Dermis microvascular lymphatic vessel endothelial cell (primary cell): ENCODE measurements at regions not wholly inside any gene's neighbourhood (a gene's known extent, or its start where the extent isn't known, plus 50 kb on each side); places are given as distances from the start of the nearest gene placed in this dataset.
"Not testable (repeated sequence)": the region's sequence is repeated elsewhere in the genome, so short reads cannot be mapped to it uniquely, and the experiment has no call there.

ENCODE experiments used
- DNase-seq, 2 donors: peaks; one replicate each; pipeline versions ENCODE4 v3.0.0 to v3.0.0-alpha.2; 2010; ENCODE audit warnings: low read depth in 2 of 2

DNA sequence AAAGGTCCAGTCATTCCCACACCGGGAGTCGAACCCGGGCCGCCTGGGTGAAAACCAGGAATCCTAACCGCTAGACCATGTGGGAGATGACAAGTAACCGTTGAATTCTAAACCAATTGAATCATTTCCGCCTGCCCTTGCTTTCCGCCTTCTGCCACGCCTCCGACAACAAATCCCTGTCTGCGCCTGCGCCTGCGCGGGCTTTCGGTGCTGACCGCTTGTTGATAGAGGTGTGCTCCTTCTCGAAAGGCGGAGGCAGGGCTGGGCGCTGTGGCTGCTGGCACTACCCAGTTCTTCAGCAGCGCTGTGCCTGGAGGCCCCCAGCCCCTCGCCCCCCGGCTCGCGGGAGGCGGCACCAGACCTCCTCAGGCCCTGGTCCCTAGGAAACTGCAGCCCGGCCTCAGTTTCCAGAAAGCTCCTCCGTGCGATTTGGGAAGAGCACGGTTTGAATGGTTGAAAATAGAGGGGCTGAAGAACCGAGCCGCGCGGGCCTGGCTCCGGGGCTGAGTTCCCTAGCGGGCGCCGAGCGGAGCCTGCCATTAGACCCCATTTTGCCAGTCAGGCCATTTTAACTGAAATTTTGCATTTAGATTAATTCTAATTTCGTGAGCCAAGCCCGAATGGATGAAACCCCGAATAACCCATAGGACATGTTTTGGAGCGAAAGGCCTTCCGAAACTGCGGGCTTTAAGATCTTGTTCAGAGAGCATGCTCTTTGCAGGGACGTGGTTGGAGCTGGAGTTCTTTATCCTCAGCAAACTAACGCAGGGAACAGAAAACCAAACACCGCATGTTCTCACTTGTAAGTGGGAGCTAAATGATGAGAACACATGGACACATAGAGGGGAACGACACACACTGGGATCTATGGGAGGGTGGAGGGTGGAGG lies 219.3 kb upstream of the ATP10A start:
- DNase-seq, result peak; percentile 91 to 96

DNA sequence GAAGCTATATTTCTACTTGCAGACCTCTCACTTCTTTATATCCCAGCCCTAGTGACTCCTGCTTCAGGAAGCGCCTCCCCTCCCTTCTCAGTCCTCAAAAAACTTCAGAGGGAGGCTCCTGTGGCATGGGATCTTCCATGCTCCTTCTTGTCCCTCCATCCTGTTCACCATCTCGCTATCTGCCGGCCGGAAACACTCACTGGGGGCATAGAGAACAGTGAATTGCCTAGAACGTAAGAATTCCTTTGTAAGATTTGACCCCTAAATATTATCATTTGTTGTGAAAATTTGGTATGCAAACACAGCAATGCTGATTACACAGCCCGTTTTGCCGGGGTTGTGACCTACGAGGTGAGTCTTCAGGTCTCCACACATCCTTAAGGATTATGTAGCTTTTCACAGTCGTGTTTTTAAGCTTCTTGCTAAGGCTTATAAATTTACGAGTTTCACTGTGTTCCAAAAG lies 218.7 kb upstream of the ATP10A start:
- DNase-seq, result no peak

DNA sequence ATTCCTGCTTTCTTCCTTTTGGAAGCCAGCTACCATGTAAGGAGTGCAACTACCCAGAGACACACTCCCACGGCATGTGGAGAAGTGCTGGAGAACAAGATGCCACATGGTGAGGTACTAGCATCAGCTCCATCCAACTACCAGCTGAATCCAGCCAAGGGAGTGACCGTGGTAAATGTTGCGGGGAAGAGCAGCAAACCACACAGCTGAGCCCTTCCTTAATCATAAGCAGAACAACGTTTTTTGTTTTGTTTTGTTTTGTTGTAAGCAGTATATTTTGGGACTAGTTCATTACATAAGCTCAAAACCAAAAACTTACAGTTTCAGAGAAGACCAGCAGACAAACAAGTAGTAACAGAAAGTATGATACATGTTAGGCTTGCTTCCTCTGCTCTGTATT lies 212.6 kb upstream of the ATP10A start:
- no peak for DNase-seq

DNA sequence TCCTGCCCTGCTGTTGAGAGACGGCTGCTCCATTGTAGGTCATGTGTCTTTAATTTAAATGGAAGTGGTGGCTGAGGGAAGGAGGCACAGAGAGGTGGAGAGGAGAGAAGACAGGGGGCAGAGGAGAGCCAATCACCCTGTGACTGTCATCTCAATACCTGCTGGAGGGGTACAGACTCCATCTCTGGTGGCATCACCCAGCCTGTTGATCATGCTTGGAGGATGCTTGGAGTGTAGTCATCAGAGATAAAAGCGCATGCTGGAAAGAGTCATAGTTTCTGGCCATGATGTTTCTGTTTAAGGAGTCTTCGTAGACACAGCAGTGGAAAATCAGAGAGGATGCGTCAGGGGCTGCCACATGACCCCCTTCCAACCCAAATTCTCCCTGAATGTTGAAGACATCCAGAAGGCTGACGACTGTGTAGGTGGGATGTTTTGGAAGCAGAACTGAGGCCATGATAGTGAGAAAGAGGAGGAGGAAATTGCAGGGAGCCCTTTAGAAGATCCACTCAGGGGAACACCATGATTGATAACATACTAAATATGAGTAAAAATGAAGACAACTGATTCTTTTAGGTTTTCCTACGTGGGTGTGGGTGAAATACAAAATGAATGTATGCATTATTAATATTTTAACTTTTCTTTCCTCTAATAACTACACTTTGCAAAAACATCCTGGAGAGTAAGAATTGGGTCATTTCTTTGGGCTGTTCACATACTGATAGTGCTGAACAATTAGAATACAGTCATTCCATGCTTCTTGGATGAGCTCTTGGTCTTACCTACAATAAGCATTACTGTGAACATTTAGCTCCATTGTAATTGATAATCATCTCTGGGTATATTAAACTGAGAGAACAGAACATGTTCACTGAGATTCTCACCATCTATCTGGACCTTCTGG lies 210.6 kb upstream of the ATP10A start:
- DNase-seq, result no peak

DNA sequence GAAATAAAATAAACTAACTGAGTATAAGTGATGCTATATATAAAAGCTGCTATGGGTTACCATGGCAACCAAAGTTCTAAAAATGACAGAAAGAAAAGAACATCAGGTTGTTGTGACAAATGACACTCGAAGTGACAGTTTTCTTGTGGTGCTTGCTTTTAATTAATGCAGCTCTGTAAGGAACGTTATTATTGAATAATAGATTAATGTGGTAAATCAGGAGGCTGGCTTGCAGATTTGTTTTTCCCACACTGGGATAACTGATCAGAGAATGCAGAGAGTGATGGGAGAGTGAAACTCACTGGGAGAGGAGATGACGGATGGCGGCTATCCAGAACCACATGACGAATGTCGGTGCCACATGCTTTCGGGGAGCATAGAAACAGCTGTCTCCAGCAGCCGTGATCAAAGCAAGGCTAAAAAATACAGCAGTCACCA lies 207.0 kb upstream of the ATP10A start:
- no peak for DNase-seq

DNA sequence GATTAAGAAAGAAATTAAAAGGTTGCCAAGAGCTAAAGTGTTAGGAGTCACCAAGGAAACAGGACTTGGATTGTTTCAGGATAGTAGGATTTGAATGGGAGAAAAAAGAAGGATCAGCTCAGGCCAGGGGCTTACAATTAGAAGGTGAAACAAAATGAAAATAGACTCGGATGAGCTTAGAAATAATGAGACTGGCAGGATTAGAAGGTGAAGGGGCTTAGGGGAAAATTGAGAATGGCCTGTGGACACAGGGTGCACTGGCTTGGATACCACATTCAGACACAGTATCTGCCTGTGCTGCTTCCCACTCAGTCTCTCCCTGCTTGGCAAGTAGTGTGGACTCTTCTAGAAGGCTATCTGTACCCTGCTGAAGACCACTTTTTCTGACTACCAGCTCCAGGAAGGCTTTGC lies 206.1 kb upstream of the ATP10A start:
- DNase-seq, result no peak

DNA sequence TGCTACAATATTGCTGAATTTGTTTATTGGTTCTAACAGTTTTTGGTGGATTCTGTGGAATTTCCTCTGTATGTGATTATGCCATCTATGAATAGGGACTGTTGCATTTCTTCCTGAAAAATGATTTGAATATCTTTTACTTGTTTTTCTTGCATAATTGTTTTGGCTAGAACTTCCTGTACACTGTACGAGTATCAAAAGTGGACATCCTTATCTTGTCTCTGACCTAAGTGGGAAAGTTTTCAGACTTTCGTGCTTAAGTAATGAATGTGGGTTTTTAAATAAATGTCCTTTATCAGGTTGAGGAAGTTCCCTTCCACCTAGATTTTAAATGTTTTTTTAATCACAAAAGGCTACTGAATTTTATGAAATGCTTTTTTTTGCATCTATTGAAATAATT lies 203.8 kb upstream of the ATP10A start:
- DNase-seq, result no peak

DNA sequence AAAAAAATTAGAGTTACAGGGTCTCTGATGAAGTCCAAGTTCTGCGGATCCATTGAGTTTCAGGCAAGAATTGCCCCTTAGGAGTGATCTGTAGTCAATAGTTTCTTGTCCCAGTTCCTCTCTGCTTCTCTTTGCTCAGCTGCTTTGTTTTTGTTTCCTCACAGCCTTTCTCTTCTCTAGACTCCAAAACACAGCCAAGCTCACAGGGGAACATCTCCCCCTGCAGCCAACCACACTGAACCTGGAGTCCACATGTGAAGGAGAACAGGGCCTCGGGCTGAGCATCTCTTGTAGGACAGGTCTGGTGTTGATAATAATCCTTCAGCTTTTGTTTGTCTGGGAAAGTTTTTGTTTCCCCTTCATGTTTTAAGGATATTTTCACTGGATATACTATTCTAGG lies 202.6 kb upstream of the ATP10A start:
- no peak for DNase-seq

DNA sequence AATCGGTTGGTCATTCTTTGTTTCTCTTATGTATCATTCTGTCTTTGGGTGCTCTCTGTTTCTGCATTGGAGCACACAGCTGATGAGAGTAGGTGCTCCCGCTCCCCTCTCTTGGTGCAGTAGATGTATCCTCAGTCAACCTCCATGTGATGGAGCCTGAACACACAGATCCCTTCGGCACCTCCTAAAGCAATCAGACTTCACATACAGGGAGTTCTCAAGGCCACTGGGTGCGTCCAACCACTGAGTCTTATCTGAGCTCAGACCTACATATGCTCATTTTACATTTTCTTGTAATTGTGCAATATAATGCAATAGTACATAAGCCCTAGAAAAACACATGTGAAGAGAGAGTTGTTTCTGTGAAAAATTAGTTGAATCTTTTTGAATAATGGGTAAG lies 198.1 kb upstream of the ATP10A start:
- no peak for DNase-seq

DNA sequence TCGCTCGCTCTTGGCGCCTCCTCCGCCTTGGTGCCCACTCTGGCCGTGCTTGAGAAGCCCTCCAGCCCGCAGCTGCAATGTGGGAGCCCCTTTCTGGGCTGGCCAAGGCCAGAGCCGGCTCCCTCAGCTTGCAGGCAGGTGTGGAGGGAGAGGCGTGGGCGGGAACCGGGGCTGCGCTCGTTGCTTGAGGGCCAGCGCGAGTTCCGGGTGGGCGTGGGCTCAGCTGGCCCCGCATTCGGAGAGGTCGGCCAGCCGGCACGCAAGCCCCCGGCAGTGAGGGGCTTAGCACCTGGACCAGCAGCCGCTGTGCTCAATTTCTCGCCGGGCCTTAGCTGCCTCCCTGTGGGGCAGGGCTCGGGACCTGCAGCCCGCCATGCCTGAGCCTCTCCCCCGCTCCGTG lies 193.6 kb upstream of the ATP10A start:
- DNase-seq, result not testable (repeated sequence)

DNA sequence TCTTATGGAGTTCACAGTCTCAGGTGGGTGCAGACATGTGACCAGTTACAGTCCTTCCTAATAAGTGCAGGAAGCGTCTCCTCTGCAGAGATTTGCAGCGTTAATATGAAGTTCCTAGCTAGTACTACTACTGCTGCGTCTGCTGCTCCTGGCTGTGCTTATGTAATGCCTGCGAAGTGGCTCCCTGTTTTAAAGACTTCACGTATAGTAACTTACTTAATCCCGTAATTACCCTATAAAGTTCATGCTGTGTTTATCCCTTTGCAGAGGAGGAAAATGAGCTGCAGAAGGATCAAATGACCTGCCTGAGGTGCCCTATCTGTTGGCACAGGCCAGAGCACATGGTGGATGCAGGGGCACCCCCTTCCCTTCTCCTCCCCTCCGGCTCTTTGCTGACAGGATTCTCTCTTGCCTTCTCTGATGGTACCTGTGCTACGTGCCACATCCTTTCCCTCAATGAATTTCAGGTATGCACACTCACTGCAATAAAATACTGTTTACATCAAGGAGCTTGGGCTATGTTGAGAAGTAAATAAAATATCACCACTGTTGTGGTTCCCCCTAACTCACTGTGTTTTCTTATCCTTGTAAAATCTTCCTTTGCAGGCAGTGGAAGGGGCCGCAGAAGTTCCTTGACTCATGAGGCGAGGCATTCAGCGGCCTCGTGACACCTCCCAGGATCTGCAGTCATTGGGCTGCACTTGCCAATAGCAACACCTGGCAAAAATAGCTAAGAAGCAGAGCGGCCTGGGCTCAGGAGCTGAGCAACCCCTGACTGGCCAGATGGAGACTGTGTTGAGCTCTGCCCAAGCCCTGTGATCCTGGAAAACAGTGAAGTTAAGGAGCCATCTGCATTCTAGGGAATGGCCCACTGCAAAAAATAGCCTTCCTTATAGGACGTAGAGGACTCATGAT lies 188.9 kb upstream of the ATP10A start:
- no peak for DNase-seq

DNA sequence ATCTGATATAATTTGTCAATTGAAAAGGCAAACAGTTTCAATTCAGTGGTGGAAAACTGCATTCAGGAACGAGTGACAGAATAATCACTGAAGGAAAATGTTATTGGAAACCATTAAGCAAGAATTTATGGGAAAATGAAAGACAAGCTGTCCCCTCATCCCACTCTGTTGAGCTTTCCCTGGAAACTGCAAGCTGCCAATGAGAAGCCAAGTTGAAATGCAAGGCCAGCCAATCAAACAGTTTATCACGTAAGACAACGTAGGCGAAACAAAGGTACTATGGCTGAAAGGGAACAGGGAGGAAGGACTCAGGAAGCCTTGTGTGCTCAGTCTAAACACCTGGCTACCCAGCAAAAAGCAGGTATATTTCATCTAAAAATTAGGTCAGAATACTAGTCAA lies 187.9 kb upstream of the ATP10A start:
- DNase-seq, result no peak

DNA sequence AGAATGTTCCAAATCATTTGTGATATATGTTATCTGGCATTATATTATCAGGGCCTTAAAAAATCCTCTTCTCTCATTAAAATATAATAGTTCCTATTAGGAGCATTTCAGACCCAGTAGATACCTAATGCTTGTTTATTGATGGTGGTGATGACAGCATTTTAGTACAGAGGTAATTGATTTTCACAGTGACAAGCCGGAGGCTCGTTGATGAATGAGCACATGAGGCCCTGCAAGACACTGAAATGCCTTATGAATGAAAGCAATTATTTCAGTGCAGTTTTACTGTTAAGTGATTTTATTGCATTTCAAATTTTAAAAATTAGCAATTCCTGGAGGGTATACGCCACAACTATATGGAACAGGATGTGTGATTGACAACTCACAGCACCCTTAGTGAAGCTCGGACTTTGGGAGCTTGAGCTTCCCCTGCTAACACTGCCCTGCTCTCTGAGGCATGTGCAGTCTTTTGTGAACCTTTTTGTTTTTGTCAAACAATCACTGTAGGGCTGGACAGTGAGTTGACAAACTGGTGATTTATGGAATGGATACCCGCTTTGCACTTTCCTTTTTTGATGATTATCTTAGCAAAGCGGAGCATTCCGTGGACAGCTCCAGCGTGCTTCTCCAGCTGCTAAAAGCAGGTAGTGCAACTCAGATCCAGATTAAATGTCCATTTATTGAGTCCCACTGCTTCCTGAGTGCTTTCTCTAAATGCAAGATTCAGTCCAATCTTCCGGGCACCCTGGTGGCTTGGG lies 187.0 kb upstream of the ATP10A start:
- no peak for DNase-seq

DNA sequence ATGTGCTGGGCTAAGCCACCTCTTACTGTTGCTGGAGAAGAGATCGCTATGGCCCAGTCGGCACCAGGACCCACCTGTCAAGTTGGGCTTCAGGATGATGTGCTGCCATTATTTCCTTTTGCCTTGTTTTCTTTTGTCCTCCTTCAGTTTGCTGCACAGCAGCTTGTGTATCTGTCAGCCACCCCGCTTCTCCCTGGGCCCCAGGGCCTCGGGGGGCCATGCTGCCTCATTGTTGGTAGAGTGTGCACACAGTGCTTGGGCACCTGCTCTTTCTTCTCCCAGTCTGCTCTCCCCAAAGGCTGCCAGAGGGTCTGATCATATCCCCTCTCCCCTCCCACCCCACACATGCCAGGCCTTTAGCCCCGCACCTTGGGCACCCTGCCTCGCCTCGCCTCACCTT lies 185.5 kb upstream of the ATP10A start:
- no peak for DNase-seq

DNA sequence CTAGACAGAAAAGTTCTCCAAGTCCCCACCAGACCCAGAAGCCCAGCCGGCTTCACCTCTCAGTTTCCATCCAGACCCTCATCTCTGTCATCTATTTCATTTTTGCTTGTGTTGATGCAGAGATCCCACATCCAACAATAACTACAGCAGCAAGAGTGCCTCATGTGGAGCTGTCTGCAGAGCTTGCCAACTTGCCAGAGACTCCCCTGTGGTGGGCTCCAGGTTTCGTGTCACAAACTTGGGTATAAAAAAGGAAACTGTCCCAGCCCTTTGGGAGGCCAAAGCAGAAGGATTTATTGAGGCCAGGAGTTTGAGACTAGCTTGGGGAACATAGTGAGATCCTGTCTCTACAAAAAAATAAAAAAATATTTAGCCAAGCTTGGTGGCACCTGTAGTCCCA lies 182.4 kb upstream of the ATP10A start:
- DNase-seq, result no peak

DNA sequence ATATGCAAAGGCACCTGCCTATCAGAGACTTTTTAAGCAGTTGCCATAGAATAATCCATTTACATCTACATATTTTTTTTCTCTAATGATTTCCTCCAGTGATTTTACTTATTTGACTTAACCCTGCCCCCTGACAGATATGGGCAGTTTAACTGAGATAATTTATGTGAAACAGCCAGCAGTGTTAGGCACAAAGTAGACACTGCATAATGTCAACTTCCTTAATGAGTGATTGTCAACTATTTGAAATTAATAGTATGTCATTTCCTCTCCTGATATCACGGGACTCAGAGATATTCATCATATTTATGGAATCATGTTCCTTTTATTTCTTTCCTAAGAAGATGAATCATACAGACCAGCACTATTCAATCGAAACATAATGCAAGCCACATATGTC lies 179.9 kb upstream of the ATP10A start:
- DNase-seq, result no peak

DNA sequence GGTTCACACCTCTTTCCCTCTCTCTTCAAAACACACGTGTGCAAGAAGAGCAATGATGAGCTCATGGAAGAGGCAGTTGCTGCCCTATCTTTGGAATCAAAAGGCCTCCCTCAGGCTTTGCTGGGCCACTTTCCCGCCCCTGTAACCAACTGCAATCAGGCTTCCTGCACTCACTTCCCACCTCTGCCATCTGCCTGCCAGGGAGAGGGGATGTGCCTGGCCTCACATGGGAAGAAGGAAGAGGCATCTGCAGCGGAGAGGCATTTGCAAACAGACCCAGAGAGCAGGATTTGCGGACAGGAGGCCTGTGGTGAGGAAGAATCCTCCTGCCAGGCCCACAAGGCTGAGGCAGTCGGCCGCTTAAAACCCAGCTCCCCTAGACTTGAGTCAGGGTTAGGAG lies 175.6 kb upstream of the ATP10A start:
- no peak for DNase-seq

DNA sequence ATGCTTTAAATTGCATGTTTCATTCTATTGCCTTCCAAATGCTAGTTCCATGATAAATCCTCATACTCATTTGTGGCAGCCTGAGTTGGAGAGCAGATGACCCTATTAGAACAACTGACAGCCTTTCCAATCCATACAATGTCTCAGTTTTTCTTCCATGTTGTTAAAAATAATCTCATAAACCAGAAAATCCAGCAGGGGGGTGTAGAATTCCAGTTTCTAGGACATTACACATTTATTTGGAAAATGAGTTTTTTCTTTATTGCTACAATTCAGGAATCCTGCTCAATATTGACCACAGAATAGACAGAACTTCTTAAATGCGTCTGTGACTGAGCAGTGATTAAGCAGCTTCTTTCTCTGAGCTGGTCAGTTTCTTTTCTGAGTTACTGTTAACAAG lies 174.2 kb upstream of the ATP10A start:
- no peak for DNase-seq

DNA sequence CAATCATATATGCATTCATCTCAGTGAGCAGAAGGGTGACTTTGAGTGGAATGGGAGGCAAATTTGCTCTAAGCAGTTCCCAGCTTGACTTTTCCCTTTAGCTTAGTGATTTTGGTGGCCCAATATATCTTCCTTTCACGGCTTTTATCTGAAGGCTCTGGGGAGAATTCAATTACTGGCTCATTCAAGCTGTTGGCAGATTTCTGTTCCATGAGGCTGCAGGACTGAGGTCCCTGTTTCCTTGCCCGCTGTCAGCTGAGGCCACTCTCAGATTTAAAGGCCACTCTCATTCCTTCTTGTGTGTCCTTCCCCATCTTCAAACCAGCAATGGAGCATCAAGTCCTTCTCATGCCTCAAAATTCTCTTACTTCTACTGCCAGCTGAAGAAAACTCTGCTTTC lies 170.4 kb upstream of the ATP10A start:
- DNase-seq, result no peak

DNA sequence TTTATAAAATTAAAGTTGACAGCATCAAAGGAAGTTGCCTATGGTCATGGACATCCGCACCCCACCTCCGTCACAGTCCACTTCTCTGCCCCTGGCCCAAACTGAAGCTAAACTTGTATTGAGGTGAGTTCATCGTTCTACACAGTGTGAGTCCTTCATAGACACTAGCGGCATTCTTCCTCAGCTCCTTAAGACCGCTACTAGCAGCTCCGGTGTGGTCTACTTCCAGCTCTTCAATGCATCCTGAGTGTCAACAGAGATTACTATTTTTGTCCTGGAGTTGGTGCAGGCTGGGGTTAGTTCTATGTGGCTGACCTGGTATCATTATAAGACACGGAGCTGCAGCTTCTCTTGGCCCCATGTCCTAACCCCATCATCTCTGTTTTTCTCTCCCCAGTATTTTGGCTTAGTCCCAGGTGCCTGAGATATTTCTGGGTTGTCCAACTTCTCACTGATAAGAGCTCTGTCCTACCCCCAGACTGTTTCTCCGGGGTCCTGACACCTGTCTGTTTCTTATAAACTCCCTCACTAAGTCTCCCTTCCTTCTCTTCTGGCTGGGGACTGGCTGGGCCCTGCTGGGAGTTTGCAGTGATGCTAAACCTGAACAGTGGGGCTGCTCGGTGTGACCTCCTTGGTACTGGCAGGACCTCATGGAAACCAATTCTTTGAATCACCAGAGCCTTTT lies 169.2 kb upstream of the ATP10A start:
- DNase-seq, result no peak
